ENCODE measurements at regions not wholly inside any gene's neighbourhood (a gene's known extent, or its start where the extent isn't known, plus 50 kb on each side); places are given as distances from the start of the nearest gene placed in this dataset.

DNA sequence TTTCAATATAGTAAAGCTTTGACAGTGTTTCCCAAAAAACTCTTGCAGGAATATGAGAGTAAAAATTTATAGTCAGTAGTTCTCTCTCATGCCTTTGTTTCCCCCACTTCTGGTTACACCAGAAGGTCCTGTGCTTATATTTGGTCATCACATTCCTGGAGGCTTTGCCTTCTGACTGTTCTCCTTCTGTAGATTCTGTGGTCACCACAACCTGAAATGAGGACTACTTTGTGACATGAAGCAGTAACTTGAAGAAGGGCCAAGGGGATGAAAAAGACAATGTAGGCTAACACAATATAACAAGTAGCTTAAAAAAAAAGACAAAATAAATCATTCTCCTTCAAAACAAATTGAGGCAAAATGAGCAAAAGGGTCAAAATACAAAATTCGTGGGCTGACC is 366.2 kb upstream of the NR3C2 start:
- no peak for DNase-seq

DNA sequence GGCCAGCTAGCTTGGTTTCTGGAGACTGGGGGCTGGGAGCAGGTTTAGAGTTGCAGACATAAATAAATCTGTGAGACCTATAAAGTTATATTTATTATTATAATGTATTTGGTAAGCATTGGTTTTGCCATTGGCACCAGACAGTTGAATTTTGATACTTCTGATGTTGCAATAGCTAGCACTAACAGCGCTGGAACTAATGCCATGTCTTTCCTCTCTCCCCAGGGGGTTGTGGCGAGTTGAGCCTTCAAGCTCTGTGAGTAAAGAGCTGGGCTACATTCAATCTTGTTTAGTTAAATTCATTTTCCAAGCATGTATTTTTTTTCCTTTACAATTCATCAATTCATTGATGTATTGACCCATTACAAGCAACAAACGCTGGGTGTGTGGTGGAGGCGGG is 358.7 kb upstream of the NR3C2 start:
- DNase-seq: no peak

DNA sequence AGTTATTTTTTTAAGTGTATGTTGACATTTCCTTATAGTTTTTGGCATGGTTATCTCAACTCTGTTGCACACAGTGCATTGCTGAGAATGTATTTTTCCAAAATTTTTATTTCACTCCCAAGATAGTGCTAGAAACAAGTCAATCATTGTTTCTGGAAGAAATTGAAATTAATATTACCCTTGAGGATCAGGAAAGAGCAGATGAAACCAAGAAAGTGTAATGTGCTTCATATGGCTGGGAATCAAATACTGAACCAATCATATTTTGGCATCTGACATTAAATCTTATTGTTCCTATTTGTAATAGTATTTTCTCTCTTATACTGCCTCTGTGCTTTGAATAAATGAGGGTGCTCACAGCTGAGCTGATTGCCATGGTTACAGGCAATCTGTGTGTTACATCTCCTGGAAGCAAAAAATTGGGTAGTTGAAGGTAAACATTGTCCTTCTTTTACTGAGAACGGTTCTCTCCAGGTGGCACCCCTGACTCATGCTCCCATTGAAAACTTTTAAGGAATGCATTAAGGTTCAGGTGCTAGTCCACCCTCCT is 358.2 kb upstream of the NR3C2 start:
- no peak for DNase-seq

DNA sequence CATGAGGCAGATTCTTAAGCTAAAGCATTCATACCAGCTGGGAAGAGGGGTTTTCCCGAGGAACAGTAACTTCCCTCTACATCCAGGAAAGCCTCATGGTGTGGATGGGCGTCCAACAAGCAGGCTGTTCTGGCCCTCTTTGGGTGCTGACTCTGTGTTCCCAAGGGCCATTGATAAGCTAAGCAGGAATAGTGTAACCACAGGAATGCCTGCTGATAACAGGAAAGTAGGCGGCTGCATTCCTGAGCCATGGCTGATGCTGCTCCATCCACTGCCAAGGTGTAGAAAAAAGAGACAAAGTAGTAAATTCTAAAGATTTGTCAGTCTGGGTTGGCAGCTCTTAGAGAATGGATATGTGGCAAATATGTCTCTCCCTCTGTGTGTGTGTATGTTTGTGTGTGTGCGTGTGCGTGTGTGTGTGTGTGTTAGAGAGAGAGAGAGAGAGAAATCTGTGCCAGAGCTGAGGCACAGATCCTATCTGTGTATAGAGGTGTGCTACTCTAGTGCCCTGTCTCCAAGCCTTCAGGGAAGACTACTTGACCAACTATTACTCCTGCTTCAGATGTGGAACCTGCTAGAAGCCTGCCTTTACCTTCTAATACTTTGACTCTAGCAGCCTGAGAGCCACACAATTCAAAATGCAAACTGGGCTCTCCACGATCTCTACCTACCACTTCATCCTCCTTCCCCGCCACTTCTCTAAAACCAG is 353.1 kb upstream of the NR3C2 start:
- DNase-seq: no peak

DNA sequence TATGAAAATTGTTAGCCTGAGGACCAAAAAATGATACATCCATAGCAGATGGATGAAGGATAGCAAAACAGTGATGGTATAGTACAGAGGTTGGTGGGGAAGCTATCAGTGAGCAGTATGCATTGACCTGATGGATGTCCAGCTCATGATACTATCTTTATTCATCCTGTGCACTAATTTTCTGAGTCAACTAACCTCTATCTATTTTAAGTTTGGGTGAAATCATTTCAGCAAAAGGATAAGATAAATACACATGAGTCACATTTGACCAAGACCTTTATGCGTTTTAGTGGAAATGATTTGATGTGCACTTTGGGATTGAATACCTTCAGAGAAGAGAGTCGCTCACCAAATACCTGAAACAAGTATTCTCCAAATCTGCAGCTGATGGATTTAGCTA is 351.0 kb upstream of the NR3C2 start:
- no peak for DNase-seq

DNA sequence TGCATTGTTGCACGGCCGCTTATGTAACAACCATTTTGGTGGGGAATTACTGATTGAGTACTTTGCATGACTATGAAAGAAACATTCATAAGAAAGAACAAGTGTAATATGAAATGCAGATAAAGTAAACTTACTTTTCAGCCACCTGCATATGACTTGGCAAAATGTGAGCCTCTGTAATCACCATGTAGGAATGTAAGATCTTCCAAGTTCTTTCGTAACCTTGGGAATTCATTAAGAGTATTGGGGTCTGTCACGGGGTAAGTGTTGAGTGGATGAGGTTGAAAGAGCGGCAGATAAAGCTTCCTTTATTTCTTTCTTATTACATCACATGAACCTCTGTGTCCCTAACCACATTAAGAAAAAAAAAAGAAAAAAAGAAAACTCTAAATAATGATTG is 348.5 kb upstream of the NR3C2 start:
- DNase-seq: no peak

DNA sequence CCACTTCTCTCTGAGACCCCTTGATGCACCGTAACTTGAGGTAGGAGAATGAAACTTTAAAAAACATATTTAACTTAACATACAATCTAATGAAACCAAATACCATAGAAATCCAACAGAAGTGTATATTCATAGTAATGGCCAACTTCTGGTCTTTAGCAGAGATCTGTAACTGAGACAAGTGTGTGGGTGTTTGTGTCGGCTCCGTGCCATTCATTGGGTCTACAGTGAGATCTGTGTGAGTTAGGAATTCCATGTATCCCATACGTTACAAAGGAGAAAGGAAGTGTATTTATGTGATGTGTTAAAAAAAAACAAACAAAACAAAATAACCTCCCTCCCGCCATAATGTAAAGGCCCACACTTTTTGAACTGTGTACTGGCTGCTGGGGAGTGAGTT is 348.0 kb upstream of the NR3C2 start:
- no peak for DNase-seq

DNA sequence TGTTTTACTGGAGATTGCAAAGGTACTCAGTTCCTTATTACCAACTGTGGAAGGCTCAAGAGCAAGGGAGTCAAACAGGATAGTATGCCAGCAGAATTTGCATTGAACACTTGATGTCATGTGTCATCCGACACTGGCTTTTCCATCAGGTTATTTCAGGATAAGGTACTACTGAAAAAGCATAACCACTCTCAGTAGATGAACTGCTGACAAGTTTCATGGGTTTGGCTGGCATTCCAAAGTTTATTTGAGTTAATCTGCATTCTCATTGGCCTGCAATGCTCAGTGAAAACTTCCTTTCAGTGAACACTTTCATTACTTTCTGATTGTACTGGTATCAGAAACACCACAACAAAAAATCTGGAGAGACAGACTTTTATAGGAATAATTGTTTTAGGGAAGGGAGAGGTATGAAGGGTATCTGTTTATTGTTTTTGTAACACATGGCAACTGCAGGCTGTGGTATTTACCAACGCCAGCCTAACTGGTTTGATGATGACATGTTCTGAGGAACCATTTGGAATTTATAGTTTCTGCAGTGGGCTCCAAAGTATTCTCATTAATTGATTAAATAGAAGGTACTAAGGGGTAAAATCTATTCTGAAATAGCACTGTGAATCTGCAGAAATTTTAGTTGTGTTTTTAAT is 345.7 kb upstream of the NR3C2 start:
- DNase-seq: no peak

DNA sequence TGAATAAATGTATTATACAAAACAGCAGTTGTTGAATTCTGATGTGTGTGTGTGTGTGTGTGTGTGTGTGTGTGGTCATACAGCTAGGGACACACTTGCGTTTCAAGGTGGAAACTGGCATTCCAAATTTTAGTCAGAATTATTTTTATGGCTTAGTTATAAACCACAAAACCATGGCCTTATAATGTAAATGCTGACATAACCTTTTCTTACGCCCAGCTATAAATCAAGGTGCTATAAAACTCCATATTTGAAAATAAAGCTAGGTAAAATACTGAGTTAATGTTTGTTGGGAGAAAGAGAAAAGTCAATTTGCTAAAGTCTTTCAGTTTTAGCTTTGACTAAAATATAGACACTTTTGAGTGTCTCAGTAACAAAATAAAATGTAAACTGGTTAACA is 345.1 kb upstream of the NR3C2 start:
- DNase-seq: no peak

DNA sequence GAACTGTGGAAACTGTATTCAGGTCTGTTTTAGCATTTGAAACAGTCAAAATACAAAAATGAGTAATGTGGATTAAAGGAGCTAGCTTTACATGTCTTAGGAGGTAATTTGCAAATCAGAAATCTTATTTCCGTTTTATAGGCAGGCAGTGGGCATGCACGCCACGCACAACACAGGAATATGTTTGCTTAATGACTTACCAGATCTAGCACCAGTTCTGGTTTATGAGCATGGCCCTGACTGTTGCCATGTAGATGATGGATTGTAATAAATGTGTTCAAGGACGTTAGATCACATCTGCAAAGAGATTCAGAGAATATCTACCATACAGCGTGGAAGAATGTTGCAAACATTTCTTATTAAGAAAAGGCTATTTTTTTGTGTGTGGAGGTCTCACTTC is 344.5 kb upstream of the NR3C2 start:
- DNase-seq: no peak

DNA sequence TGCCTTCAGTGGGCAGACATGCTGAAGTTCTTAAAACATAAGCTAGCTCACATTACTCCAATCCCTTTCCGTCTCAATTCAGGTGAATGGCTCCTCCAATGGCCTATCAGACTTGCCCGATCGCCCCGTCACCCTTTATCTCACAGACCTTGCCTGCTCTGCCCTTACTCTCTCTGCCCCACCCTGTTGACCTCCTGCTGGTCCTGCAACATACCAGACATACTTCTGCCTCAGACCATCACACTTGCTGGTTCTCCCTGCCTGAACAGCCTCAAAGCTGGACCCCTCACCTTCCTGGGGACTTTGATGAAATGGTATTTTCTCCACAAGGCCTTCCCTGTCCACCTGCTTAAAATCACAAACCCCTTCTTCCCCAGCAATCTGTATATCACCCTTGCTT is 340.1 kb upstream of the NR3C2 start:
- DNase-seq: no peak

DNA sequence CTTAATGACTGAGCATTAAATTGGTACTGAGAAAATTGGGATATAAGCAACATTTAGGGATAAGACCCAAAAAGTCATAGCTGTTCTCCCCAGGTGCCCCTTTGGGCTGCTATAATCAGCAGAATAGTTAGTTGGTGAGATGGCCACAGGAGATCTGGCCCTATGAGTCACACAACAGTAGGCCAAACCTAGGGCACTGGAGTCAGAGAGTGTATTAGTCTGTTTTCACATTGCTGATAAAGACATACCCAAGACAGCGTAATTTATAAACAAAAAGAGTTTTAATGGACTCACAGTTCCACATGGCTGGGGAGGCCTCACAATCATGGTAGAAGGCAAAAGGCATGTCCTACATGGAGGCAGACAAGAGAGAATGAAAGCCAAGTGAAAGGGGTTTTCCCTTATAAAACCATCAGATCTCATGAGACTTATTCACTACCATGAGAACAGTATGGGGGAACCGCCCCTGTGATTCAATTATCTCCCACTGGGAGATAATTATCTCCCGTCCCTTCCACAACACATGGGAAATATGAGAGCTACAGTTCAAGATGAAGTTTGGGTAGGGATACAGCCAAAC is 338.3 kb upstream of the NR3C2 start:
- DNase-seq: no peak

DNA sequence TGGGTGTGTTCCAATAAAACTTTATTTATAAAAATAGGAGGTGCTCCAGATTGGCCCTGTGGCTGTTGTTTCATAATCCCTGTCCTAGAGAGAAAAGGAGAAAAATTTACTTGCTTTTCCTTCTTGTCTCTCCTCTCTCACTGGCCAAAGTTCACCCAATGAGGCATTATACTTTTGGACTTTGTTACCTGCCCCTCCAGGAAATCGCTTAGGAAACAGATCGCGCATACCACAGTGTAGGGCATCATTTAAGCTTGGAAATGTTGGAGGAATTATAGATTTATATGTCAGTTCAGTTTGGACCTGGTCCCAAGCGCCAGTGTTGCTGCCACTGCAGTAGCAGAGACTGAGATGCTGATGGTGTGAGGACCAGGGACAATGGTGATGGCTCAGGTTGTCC is 337.6 kb upstream of the NR3C2 start:
- DNase-seq: no peak

DNA sequence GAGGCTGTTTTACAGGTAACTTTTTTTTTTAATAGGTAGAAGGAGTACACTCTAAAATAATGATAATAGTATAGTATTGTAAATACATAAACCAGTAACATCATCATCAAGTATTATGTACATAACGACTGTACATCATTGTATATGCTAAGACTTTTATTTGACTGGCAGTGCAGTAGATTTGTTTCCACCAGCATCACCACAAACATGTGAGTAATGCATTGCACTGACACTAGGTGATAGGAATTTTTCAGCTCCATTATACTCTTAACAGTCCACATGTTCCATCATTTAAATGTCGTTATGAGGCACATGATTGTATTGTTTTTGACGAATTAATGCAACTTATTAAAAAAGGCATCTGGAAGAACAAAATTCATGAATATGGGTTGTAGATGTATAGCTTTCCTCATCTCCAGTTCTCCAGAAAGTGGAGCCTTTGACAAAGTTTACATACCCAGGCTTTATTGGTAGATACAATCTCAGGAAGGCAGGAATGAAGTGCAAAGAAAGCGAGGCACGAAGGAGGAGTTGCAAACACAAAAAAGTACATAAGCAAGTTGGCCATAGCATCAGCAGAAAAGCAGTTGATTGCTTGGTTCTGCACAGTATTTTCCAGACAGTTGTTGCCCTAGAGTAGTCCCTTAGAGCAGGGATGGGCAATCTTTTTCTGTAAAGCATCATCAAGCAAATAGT is 336.9 kb upstream of the NR3C2 start:
- no peak for DNase-seq

DNA sequence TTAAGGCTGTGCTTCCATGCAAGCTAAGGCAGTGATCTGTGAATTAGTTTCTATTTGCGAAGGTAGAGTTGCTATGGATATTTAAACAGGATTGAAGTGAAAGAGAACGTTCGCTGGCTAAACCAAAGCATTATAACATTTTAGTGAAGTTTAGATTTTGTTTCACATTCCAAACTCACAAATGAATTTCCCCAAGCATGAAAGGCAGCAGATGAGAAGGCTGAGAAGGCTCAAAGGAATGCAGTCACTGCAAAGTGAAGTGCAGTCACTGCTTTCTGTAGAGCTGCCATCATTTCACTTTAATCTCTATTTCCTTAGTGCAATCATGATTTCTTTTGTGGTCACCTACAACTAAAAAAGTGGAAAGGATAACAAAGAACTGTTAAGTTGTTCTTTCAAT is 334.7 kb upstream of the NR3C2 start:
- DNase-seq: no peak

DNA sequence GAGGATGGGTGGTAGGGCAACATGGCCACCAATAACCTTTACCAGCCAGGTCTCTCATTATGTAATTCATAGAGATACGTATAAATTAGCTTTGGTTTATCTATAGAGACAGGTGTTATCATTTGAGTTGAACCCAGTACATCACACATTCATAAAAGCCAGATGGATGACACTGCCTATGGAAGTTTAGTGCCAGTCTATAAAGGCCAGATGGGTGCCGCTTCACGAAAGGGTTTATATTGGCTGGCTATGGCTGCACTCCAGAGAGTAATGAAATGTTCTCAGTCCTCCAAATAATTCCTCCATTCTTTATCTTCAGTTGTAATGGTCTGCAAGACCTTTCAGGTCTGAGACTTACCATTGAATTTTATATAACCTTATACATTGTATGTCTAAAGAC is 331.9 kb upstream of the NR3C2 start:
- no peak for DNase-seq

DNA sequence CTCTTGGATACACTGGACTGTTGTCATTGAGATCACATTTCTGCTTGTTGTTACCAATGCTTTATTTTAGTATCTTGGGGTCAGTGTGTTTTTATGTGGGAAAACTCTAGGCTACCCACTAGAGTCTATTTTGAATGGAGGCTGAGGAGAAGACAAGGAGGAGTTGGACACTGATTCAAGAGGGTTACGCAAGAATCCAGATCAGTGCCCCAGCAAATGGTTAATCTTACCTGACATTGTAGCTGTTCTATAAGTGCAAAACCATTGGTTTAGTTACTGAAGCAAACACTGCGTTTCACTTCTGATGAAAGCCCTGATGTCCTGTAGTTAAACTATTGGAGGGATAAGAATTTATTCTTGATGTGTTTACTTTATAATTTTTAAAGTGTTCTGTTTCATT is 331.1 kb upstream of the NR3C2 start:
- no peak for DNase-seq

DNA sequence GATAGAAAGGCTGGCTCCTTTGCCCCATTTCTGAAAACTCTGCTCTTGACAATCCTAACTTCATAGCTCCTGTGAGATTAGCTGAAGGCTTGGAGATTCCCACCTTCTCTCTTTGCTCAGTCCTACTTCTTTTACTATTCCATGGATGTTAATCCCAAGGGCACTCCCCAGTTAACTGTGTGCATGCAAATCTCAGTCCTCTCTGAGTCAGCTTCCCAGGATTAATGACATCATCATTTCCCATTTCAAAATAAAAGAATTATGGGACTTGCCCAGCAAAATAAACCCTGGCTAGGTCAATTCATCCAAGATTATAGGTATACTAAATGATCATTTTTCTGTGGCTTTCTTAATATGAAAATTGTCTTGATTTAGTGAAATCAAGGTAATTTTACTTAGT is 328.6 kb upstream of the NR3C2 start:
- no peak for DNase-seq

DNA sequence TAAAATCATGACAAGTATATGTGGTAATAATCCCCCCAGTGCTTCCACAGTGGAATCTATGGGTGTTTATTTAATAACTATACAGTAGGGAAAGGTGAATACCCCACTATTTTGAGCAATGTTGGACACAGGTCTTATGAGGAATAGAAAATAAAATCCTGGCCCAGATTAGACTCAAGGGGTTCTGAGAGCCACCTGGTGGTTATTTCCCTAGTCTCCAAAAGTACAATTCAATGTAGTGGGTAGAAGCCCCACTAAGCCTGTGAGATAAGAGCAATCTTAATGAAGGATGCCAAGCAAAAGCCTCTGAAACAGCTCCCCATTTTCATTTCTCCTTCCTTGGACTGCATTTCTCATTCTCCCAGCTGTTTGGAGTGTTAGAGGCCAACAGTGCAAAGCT is 328.2 kb upstream of the NR3C2 start:
- DNase-seq: no peak

DNA sequence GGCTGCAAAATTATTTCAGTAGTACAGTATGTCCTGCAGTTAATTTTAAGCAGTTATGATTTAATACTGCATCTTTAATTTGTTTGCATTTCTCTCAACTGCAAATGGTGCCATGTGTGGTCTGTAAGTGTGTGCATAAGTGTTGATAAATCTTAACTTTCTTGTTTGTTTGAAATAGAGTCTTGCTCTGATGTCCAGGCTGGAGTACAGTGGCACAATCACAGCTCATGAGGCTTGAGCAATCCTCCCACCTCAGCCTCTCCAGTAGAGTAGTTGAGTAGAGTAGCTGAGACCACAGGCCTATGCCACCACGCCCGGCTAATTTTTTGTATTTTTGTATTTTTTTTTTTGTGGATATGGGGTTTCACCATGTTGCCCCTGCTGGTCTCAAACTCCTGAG is 322.5 kb upstream of the NR3C2 start:
- no peak for DNase-seq

DNA sequence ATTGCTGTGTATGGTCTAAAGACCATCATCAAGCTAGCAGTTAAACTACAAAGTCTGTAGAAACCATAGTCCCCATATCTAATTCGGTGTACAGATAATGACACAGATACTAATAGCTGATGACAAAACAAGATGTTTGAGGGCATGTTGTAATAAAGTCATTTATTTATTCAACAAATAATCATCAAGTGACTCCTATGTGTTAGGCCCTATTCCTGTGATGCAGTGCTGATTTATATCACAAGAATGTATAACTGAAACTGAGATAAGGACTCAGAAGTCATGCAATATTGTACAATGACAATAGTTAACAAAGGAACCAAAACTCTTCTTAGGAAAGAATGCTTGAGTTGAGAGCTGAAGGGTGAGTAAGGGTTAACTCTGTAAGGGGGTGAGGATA is 315.0 kb upstream of the NR3C2 start:
- DNase-seq: no peak

DNA sequence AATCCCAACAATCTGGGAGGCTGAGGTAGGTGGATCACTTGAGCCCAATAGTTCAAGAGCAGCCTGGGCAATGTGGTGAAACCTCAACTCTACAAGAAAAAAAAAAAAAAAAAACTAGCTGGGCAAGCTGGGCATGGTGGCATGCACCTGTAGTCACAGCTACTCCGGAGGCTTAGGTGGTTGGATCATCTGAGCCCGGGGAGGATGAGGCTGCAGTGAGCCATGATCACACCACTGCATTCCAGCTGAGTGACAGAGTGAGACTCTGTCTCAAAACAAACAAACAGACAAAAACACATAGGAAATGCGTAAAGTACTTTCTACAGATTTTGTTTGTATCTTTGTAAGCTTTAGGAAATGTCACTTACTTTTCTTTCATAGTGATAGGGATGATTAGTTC is 307.2 kb upstream of the NR3C2 start:
- no peak for DNase-seq

DNA sequence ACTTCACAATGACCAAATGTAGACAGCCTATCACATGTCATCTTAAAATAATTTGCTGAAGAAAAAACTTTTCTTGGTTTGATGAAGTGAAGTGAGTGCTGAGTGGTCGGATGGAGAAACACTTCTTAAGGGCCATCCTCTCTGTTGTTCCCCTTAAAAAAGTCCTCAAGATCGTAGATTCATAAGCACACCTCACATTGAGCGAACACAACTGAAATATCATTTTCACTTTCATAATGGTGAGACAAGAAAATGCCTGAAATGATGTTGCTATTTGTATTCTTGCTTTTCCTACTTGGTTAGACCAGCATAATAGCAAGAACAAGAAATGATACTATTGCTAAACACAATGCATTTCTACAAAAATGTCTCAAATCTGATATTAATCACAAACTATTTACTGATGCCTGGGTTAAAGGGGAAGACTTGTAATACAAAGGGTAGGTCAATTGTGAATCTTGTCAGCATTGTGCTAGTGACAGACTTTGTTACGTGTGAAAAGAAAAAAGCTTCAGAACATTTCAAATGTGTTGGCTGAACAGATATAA is 305.6 kb upstream of the NR3C2 start:
- no peak for DNase-seq
